ENCODE measurements at regions not wholly inside any gene's neighbourhood (a gene's known extent, or its start where the extent isn't known, plus 50 kb on each side); places are given as distances from the start of the nearest gene placed in this dataset.

DNA sequence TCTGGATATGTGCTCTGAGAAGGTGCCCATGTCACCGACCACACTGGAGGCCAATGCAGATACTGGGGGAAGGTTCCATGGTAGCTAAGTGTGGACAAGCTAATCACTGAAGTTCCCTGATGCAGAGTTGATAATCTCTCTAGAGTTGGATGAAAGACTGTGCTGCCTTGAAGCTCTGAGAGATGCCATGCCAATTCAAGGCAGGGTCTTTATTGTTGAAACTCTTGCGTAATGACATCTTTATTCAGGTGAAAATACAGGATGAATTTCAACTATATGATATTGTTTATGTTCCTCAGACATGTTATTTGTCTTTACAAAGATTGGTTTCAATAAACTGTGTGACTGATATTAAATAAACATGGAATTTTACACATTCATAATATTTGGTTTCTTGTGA is 167.6 kb upstream of the TMEM161B start:
- no peak overlapping the region for H3K4me3 Mint-ChIP-seq (ENCODE audit: unreplicated experiment)
- H3K4me1 Mint-ChIP-seq (ENCODE audit: low read depth, unreplicated experiment) = peaks cover 6% of the 10 kb centered on the region
- H3K4me2 ChIP-seq (ENCODE audit: low read length) = no peak overlapping the region
- H3K27me3 Mint-ChIP-seq (ENCODE audit: low read depth, unreplicated experiment) = no peaks in the 10 kb centered on the region
- H3K4me3 ChIP-seq (ENCODE audit: insufficient read depth, low read depth, low read length) = no peak overlapping the region
- no peaks in the 10 kb centered on the region for H4K20me1 ChIP-seq (ENCODE audit: insufficient read depth, low read length)
- no peaks in the 10 kb centered on the region for H3K9me3 Mint-ChIP-seq (ENCODE audit: unreplicated experiment)
- H3K79me2 ChIP-seq (ENCODE audit: insufficient read depth, low read length) = no peaks in the 10 kb centered on the region
- FAIRE-seq = no peak
- no peaks in the 10 kb centered on the region for H3K36me3 Mint-ChIP-seq (ENCODE audit: low read depth, unreplicated experiment)
- no peak overlapping the region for H3K9ac ChIP-seq (ENCODE audit: low read length)
- no peak for DNase-seq (ENCODE audit: low read depth)
- H3K9me3 ChIP-seq (ENCODE audit: insufficient read depth, low read depth, low read length) = no peaks in the 10 kb centered on the region
- no peaks in the 10 kb centered on the region for H3K27me3 ChIP-seq (ENCODE audit: insufficient read depth, low read length)
- no peak for TF ChIP-seq EZH2 (IDR thresholded peaks at IDR 0.05; ENCODE audit: insufficient read depth, low read length)
- no peak overlapping the region for H3K27ac ChIP-seq (ENCODE audit: low read depth, low read length)
- no peaks in the 10 kb centered on the region for H3K4me1 ChIP-seq (ENCODE audit: insufficient read depth, low read length)
- H2AFZ ChIP-seq (ENCODE audit: low read depth, low read length) = no peak overlapping the region
- no peaks in the 10 kb centered on the region for H3K36me3 ChIP-seq (ENCODE audit: insufficient read depth, low read length)
- no peak overlapping the region for H3K27ac Mint-ChIP-seq (ENCODE audit: unreplicated experiment)

DNA sequence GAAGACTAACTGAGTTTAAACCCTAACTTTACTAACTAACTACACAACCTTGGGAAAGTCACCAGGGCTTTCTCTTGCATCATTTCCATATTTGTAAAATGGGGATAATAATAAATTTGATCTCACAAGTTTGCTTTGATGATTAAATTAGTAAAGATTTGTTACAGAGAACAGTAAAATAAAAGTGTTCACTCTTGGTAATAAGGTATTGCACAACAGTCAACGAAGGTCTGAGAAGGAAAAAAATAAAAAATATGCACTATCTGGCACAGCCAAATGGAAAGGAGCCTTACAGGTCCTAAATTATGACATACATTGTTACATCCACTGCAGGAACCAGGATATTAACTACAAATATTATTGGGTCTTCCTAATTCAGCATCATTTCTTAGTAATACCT is 160.0 kb upstream of the TMEM161B start:
- no peak for DNase-seq (ENCODE audit: low read depth)
- no peaks in the 10 kb centered on the region for H3K27me3 ChIP-seq (ENCODE audit: insufficient read depth, low read length)
- H3K9me3 Mint-ChIP-seq (ENCODE audit: unreplicated experiment) = peaks cover 4% of the 10 kb centered on the region
- H3K4me1 Mint-ChIP-seq (ENCODE audit: low read depth, unreplicated experiment) = no peaks in the 10 kb centered on the region
- no peak for FAIRE-seq
- no peaks in the 10 kb centered on the region for H3K36me3 ChIP-seq (ENCODE audit: insufficient read depth, low read length)
- no peaks in the 10 kb centered on the region for H3K4me1 ChIP-seq (ENCODE audit: insufficient read depth, low read length)
- H3K4me3 Mint-ChIP-seq (ENCODE audit: unreplicated experiment) = no peak overlapping the region
- no peak overlapping the region for H3K9ac ChIP-seq (ENCODE audit: low read length)
- no peak overlapping the region for H2AFZ ChIP-seq (ENCODE audit: low read depth, low read length)
- no peaks in the 10 kb centered on the region for H3K9me3 ChIP-seq (ENCODE audit: insufficient read depth, low read depth, low read length)
- no peaks in the 10 kb centered on the region for H3K27me3 Mint-ChIP-seq (ENCODE audit: low read depth, unreplicated experiment)
- H3K36me3 Mint-ChIP-seq (ENCODE audit: low read depth, unreplicated experiment) = peaks cover 1% of the 10 kb centered on the region
- H3K4me3 ChIP-seq (ENCODE audit: insufficient read depth, low read depth, low read length) = no peak overlapping the region
- H3K27ac Mint-ChIP-seq (ENCODE audit: unreplicated experiment) = no peak overlapping the region
- H4K20me1 ChIP-seq (ENCODE audit: insufficient read depth, low read length) = no peaks in the 10 kb centered on the region
- no peaks in the 10 kb centered on the region for H3K79me2 ChIP-seq (ENCODE audit: insufficient read depth, low read length)
- TF ChIP-seq, protein P1, sequence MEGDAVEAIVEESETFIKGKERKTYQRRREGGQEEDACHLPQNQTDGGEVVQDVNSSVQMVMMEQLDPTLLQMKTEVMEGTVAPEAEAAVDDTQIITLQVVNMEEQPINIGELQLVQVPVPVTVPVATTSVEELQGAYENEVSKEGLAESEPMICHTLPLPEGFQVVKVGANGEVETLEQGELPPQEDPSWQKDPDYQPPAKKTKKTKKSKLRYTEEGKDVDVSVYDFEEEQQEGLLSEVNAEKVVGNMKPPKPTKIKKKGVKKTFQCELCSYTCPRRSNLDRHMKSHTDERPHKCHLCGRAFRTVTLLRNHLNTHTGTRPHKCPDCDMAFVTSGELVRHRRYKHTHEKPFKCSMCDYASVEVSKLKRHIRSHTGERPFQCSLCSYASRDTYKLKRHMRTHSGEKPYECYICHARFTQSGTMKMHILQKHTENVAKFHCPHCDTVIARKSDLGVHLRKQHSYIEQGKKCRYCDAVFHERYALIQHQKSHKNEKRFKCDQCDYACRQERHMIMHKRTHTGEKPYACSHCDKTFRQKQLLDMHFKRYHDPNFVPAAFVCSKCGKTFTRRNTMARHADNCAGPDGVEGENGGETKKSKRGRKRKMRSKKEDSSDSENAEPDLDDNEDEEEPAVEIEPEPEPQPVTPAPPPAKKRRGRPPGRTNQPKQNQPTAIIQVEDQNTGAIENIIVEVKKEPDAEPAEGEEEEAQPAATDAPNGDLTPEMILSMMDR (IDR thresholded peaks at IDR 0.05; ENCODE audit: insufficient read depth, low read depth, low read length) = no peak
- TF ChIP-seq EZH2 (IDR thresholded peaks at IDR 0.05; ENCODE audit: insufficient read depth, low read length) = no peak
- H3K4me2 ChIP-seq (ENCODE audit: low read length) = no peak overlapping the region
- H3K27ac ChIP-seq (ENCODE audit: low read depth, low read length) = no peak overlapping the region

DNA sequence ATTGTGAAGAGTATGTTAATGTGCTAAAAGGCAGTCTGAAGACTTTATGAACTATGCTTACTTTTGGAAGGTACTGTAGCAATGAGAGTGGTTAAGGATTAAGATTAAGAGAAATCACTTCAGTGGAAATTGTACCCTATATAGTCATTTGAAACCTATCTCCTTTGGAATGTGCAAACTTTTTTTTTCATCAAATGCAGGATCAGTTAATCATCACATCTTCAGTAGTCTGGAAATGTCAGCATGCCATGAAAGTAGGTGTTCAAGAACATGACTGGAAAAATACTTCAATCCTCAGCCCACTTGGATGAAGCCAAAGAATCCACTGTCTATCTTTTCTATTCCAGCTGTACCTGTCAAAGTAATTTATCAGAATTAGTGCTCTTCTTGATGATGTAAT is 157.8 kb upstream of the TMEM161B start:
- FAIRE-seq = no peak
- Histone ChIP-seq H3K27ac (ENCODE audit: low read depth, low read length) (no peak overlapping the region), H3K9me3 (ENCODE audit: insufficient read depth, low read depth, low read length) (no peaks in the 10 kb centered on the region), H3K27me3 (ENCODE audit: insufficient read depth, low read length) (no peaks in the 10 kb centered on the region), H3K9ac (ENCODE audit: low read length) (no peak overlapping the region), H3K36me3 (ENCODE audit: insufficient read depth, low read length) (no peaks in the 10 kb centered on the region), H3K79me2 (ENCODE audit: insufficient read depth, low read length) (no peaks in the 10 kb centered on the region), H3K4me1 (ENCODE audit: insufficient read depth, low read length) (no peaks in the 10 kb centered on the region), H3K4me2 (ENCODE audit: low read length) (no peak overlapping the region), H2AFZ (ENCODE audit: low read depth, low read length) (no peak overlapping the region), H4K20me1 (ENCODE audit: insufficient read depth, low read length) (no peaks in the 10 kb centered on the region), H3K4me3 (ENCODE audit: insufficient read depth, low read depth, low read length) (no peak overlapping the region)
- Mint-ChIP-seq H3K4me3 (ENCODE audit: unreplicated experiment) (no peak overlapping the region), H3K9me3 (ENCODE audit: unreplicated experiment) (peaks cover 4% of the 10 kb centered on the region), H3K27ac (ENCODE audit: unreplicated experiment) (no peak overlapping the region), H3K27me3 (ENCODE audit: low read depth, unreplicated experiment) (no peaks in the 10 kb centered on the region), H3K36me3 (ENCODE audit: low read depth, unreplicated experiment) (peaks cover 1% of the 10 kb centered on the region), H3K4me1 (ENCODE audit: low read depth, unreplicated experiment) (no peaks in the 10 kb centered on the region)
- TF ChIP-seq, protein P1 (IDR thresholded peaks at IDR 0.05; ENCODE audit: insufficient read depth, low read depth, low read length) = no peak
- no peak for TF ChIP-seq EZH2 (IDR thresholded peaks at IDR 0.05; ENCODE audit: insufficient read depth, low read length)
- DNase-seq (ENCODE audit: low read depth) = no peak
